Neural progenitor cell (in vitro differentiated cells): ENCODE measurements at regions not wholly inside any gene's neighbourhood (a gene's known extent, or its start where the extent isn't known, plus 50 kb on each side); places are given as distances from the start of the nearest gene placed in this dataset.
"Not testable (repeated sequence)": the region's sequence is repeated elsewhere in the genome, so short reads cannot be mapped to it uniquely, and the experiment has no call there.

ENCODE experiments used
- DNase-seq: peaks from one replicate; pipeline ENCODE4 v3.0.0-alpha.2; 2016; ENCODE audit warnings: low spot score
- H2AFZ ChIP-seq: fragments of 200-600 bp; sonication (generic); replicated peaks from 2 replicates; pipeline ENCODE4 v1.6.1; 2016; ENCODE audit warnings: antibody characterized with exemption
- H3F3A ChIP-seq: fragments of 200-600 bp; sonication (generic); 2 replicates; pipeline ENCODE4 v1.6.1; 2016; ENCODE audit warnings: antibody characterized with exemption, low read depth
- H3K27ac ChIP-seq: fragments of 200-600 bp; sonication (generic); 2 replicates; pipeline ENCODE4 v1.5.1; 2016; ENCODE audit warnings: mild to moderate bottlenecking
- H3K27me3 ChIP-seq: fragments of 200-600 bp; sonication (generic); 2 replicates; pipeline ENCODE4 v1.6.1; 2016; ENCODE audit warnings: mild to moderate bottlenecking, moderate library complexity
- H3K36me3 ChIP-seq: fragments of 200-600 bp; sonication (generic); 2 replicates; pipeline ENCODE4 v1.5.1; 2016
- H3K4me1 ChIP-seq: fragments of 200-600 bp; sonication (generic); 2 replicates; pipeline ENCODE4 v1.6.1; 2016; ENCODE audit warnings: mixed run types
- H3K4me2 ChIP-seq: fragments of 200-600 bp; sonication (generic); 2 replicates; pipeline ENCODE4 v1.6.1; 2016
- H3K4me3 ChIP-seq: fragments of 200-600 bp; sonication (generic); 2 replicates; pipeline ENCODE4 v1.5.1; 2016
- H3K79me2 ChIP-seq: fragments of 200-600 bp; sonication (generic); 2 replicates; pipeline ENCODE4 v1.6.1; 2016; ENCODE audit warnings: low read depth
- H3K9ac ChIP-seq: fragments of 200-600 bp; sonication (generic); 2 replicates; pipeline ENCODE4 v1.6.1; 2016
- H3K9me3 ChIP-seq: fragments of 200-600 bp; sonication (generic); 2 replicates; pipeline ENCODE4 v1.5.1; 2016; ENCODE audit warnings: low read depth
- H4K20me1 ChIP-seq: fragments of 200-600 bp; sonication (generic); 2 replicates; pipeline ENCODE4 v1.6.1; 2016; ENCODE audit warnings: low read depth
- H3K27ac Mint-ChIP-seq: 3 replicates; pipeline ENCODE4 v1.8.0; 2021; ENCODE audit warnings: mixed read lengths
- H3K27me3 Mint-ChIP-seq: 2 replicates; pipeline ENCODE4 v1.8.0; 2022; ENCODE audit warnings: low read depth, mild to moderate bottlenecking, inconsistent platforms, moderate library complexity, mixed read lengths; ENCODE audit not compliant: insufficient read depth
- H3K36me3 Mint-ChIP-seq: 3 replicates; pipeline ENCODE4 v1.8.0; 2021; ENCODE audit warnings: mixed read lengths
- H3K4me1 Mint-ChIP-seq: 3 replicates; pipeline ENCODE4 v1.8.0; 2021; ENCODE audit warnings: mixed read lengths
- H3K4me3 Mint-ChIP-seq: 3 replicates; pipeline ENCODE4 v1.8.0; 2021; ENCODE audit warnings: mild to moderate bottlenecking, moderate library complexity, mixed read lengths
- H3K9me3 Mint-ChIP-seq: 3 replicates; pipeline ENCODE4 v1.8.0; 2020; ENCODE audit warnings: mixed read lengths
- EZH2 ChIP-seq: fragments of 200-600 bp; sonication (generic); IDR thresholded peaks from 2 replicates; pipeline ENCODE4 v1.6.1; 2017; ENCODE audit warnings: antibody characterized with exemption, mild to moderate bottlenecking, moderate library complexity
- EZH2phosphoT487 ChIP-seq: fragments of 200-600 bp; sonication (generic); IDR thresholded peaks from 2 replicates; pipeline ENCODE4 v1.6.1; 2017; ENCODE audit warnings: antibody characterized with exemption
- TF ChIP-seq, protein P1 (sequence below): fragments of 200-600 bp; sonication (generic); IDR thresholded peaks from 2 replicates; pipeline ENCODE4 v1.5.1; 2017; ENCODE audit warnings: antibody characterized with exemption, mild to moderate bottlenecking

DNA sequence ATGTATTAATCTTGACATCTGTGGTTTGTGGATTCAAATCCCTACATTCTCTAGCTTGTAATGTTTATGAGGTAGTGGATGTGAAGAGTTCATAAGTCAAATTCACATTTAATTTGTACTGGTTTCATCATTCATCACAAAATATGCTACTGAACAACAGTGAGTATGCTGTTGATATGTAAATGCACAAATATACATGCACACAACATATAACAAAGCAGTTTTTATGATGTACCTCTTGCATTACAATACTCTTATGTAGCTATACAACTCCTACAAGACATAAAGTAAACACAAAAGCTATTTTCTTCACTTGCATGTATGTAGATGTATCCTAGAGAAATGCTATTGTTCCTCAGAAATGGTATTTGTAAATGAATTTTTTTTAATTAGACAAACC is 111.0 kb upstream of the ANTXRL start:
- Histone ChIP-seq H3K4me1 (no peaks in the 10 kb centered on the region), H2AFZ (no peak overlapping the region), H3K36me3 (no peaks in the 10 kb centered on the region), H3K4me3 (no peak overlapping the region), H3K4me2 (no peak overlapping the region), H3K27me3 (no peaks in the 10 kb centered on the region), H3K79me2 (no peaks in the 10 kb centered on the region), H3F3A (no peaks in the 10 kb centered on the region), H3K9ac (no peak overlapping the region), H3K27ac (no peak overlapping the region), H3K9me3 (no peaks in the 10 kb centered on the region), H4K20me1 (no peaks in the 10 kb centered on the region)
- Mint-ChIP-seq H3K4me3 (no peak overlapping the region), H3K27ac (no peak overlapping the region), H3K9me3 (no peaks in the 10 kb centered on the region), H3K4me1 (no peaks in the 10 kb centered on the region), H3K36me3 (no peaks in the 10 kb centered on the region), H3K27me3 (peaks cover 2% of the 10 kb centered on the region)
- TF ChIP-seq EZH2phosphoT487 = no peak
- TF ChIP-seq, protein P1, sequence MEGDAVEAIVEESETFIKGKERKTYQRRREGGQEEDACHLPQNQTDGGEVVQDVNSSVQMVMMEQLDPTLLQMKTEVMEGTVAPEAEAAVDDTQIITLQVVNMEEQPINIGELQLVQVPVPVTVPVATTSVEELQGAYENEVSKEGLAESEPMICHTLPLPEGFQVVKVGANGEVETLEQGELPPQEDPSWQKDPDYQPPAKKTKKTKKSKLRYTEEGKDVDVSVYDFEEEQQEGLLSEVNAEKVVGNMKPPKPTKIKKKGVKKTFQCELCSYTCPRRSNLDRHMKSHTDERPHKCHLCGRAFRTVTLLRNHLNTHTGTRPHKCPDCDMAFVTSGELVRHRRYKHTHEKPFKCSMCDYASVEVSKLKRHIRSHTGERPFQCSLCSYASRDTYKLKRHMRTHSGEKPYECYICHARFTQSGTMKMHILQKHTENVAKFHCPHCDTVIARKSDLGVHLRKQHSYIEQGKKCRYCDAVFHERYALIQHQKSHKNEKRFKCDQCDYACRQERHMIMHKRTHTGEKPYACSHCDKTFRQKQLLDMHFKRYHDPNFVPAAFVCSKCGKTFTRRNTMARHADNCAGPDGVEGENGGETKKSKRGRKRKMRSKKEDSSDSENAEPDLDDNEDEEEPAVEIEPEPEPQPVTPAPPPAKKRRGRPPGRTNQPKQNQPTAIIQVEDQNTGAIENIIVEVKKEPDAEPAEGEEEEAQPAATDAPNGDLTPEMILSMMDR = no peak
- TF ChIP-seq EZH2 = no peak
- DNase-seq = no peak

DNA sequence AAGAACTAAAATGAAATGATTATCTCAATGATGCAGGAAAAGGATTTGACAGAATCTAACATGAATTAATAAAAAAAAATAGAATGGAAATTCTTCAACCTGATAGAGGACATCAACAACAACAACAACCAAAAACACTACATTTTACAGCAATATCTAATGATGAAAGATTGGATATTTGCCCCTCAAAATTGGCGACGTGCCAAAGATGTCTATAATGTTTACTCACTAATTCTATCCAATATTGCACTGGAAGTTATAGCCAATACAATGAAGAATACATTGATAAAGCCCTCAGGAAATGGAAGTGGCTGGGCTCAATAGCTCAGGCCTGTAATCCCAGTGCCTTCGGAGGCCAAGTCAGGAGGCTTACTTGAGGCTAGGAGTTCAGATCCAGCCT is 99.4 kb upstream of the ANTXRL start:
- not testable (repeated sequence) for H3K27ac ChIP-seq, H3K4me1 Mint-ChIP-seq, H3K4me1 ChIP-seq, H3K9me3 Mint-ChIP-seq, H3K27me3 Mint-ChIP-seq, H2AFZ ChIP-seq, H3F3A ChIP-seq, H3K4me3 Mint-ChIP-seq, H3K9me3 ChIP-seq, DNase-seq, H4K20me1 ChIP-seq, H3K27ac Mint-ChIP-seq, H3K36me3 ChIP-seq, H3K79me2 ChIP-seq, H3K27me3 ChIP-seq, H3K36me3 Mint-ChIP-seq, H3K4me3 ChIP-seq, H3K4me2 ChIP-seq, H3K9ac ChIP-seq

DNA sequence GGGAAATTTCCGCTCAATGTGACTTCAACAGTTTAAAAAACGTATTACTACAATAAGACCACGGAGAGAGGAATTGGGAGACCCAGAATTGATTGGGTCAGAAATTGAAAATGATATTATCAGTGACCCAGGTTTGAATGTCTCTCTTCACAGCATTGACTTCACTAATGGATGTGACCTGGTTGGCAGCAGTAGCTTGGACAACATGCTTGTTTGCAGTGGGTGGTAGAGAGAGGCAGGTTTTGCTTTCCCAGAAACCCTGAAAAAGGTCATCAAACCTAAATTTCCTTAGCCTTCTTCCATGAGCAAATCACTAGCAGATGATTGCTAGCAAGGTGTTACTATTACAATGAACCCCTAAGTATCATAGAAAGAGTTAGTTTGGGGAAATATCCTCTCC is 89.7 kb upstream of the ANTXRL start:
- no peak overlapping the region for H3K4me2 ChIP-seq
- H3K27ac ChIP-seq = no peak overlapping the region
- no peaks in the 10 kb centered on the region for H4K20me1 ChIP-seq
- Mint-ChIP-seq H3K9me3 (no peaks in the 10 kb centered on the region), H3K27ac (no peak overlapping the region), H3K4me3 (no peak overlapping the region), H3K36me3 (no peaks in the 10 kb centered on the region), H3K27me3 (no peaks in the 10 kb centered on the region), H3K4me1 (no peaks in the 10 kb centered on the region)
- no peaks in the 10 kb centered on the region for H3K4me1 ChIP-seq
- no peak for DNase-seq
- H3K9ac ChIP-seq = no peak overlapping the region
- H3K36me3 ChIP-seq = no peaks in the 10 kb centered on the region
- no peak overlapping the region for H3K4me3 ChIP-seq
- no peaks in the 10 kb centered on the region for H3K79me2 ChIP-seq
- no peaks in the 10 kb centered on the region for H3K27me3 ChIP-seq
- no peaks in the 10 kb centered on the region for H3F3A ChIP-seq
- H2AFZ ChIP-seq = no peak overlapping the region
- TF ChIP-seq, protein P1 = no peak
- TF ChIP-seq EZH2 = no peak
- no peak for TF ChIP-seq EZH2phosphoT487
- H3K9me3 ChIP-seq = no peaks in the 10 kb centered on the region

DNA sequence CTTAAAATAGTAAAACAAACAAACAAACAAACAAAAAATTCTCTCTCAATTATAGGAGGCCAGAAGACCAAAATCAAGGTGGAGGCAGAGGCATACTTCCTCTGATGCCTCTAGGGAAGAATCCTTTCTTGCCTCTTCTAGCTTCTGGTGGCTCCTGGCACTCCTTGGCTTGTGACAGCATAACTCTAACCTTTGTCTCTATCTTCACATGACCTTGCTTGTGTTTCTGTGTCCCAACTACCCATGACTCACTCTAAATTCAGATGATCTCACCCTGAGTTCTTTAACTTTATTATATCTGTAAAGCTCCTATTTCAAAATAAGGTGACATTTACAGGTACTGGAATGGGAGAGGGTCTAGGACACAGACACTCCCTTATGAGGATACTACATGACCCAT is 88.3 kb upstream of the ANTXRL start:
- Histone ChIP-seq H3K36me3 (no peaks in the 10 kb centered on the region), H3K9ac (no peak overlapping the region), H3K4me1 (no peaks in the 10 kb centered on the region), H2AFZ (no peak overlapping the region), H4K20me1 (no peaks in the 10 kb centered on the region), H3K4me2 (no peak overlapping the region), H3K27me3 (no peaks in the 10 kb centered on the region), H3F3A (no peaks in the 10 kb centered on the region), H3K9me3 (no peaks in the 10 kb centered on the region), H3K4me3 (no peak overlapping the region), H3K27ac (no peak overlapping the region), H3K79me2 (no peaks in the 10 kb centered on the region)
- TF ChIP-seq EZH2phosphoT487 (no peak), EZH2 (no peak)
- TF ChIP-seq, protein P1 = no peak
- H3K9me3 Mint-ChIP-seq = no peaks in the 10 kb centered on the region
- no peaks in the 10 kb centered on the region for H3K36me3 Mint-ChIP-seq
- no peak overlapping the region for H3K4me3 Mint-ChIP-seq
- no peak overlapping the region for H3K27ac Mint-ChIP-seq
- no peak for DNase-seq
- no peaks in the 10 kb centered on the region for H3K27me3 Mint-ChIP-seq
- no peaks in the 10 kb centered on the region for H3K4me1 Mint-ChIP-seq

DNA sequence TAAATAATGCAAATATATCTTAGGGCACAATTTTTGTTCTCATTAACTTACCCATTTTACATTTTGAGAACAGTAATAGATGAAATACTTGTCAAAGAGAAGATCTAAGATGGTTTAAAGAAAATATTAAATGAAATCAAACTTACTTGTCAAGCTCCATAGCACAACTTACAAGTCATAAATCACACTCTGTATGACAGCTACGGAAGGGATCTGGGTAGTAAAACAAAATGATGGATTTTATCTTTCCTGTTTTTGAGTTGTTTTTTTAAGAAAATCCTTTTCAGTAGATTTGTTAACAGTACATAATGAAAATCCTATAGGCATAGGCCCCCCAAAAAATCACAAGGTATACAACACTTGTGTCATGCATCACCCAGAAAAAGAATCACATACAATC is 84.4 kb upstream of the ANTXRL start:
- not testable (repeated sequence) for H3K27ac Mint-ChIP-seq, H3K36me3 ChIP-seq, H4K20me1 ChIP-seq, H3K4me1 ChIP-seq, H3F3A ChIP-seq, H3K27me3 Mint-ChIP-seq, H3K9me3 ChIP-seq, H3K79me2 ChIP-seq, H3K27ac ChIP-seq, H3K27me3 ChIP-seq, DNase-seq, H3K36me3 Mint-ChIP-seq, H3K9me3 Mint-ChIP-seq, H3K9ac ChIP-seq, H3K4me3 Mint-ChIP-seq, H3K4me2 ChIP-seq, H2AFZ ChIP-seq, H3K4me1 Mint-ChIP-seq, H3K4me3 ChIP-seq

DNA sequence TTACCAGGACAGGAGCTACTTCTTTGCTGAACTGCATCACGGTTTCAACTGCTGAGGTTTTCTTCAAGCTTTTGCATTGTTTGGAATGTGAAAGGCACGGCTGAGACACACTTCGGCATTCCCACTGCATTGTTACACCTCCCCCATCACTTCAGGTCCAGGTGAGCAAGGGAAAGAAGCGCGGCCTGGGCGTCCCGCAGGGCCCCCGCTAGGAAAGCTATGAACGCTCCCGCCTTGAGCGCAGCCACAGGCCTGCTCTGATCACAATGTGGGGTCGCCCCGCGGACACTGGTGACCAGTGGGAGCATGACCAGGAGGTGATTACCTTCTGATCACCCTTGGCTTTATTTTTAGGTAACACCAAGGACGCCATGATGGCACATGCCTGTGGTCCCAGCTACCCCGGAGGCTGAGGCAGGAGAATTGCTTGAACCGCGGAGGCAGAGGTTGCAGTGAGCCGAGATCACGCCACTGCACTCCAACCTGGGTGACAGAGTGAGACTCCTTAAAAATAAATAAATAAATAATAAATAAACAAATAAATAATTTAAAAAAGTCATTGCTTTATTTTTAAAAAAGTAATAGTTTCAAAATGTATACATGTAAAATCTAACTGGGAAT is 82.2 kb upstream of the ANTXRL start:
- not testable (repeated sequence) for H2AFZ ChIP-seq, H3K27me3 ChIP-seq, H3K79me2 ChIP-seq, H3K4me1 ChIP-seq, H3K4me3 ChIP-seq, H3K36me3 Mint-ChIP-seq, H3K27me3 Mint-ChIP-seq, H3K27ac Mint-ChIP-seq, H3K4me3 Mint-ChIP-seq, H3K4me2 ChIP-seq, DNase-seq, H3F3A ChIP-seq, H3K9me3 Mint-ChIP-seq, H3K9me3 ChIP-seq, H3K27ac ChIP-seq, H4K20me1 ChIP-seq, H3K36me3 ChIP-seq, H3K9ac ChIP-seq, H3K4me1 Mint-ChIP-seq
